ENCODE measurements at regions not wholly inside any gene's neighbourhood (a gene's known extent, or its start where the extent isn't known, plus 50 kb on each side); places are given as distances from the start of the nearest gene placed in this dataset.

DNA sequence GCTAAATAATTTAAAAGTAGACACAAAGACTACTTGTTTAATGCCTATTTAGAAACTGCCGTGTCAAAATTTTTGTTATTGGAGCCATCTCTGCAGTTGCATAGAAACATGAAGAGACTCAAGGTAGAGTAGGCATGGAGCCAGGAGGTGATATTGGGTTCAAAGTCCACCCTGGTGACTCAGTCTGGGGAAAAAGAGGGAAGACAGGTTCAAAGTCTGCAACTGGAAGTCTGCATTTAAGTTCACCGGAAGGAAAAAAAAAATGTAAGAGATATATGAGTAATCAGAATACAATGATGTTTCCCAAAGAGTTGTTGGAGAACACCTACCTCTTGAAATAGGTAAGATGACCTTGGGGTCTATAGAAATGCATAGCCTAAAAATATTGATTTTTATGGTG is 67.4 kb upstream of the QRFPR start:
- H3F3A ChIP-seq (ENCODE audit: low read depth) = no peaks in the 10 kb centered on the region
- no peaks in the 10 kb centered on the region for H4K20me1 ChIP-seq (ENCODE audit: low read depth)
- H3K36me3 ChIP-seq = no peaks in the 10 kb centered on the region
- Mint-ChIP-seq H3K27ac (no peak overlapping the region), H3K4me3 (no peak overlapping the region), H3K9me3 (peaks cover 5% of the 10 kb centered on the region), H3K4me1 (no peaks in the 10 kb centered on the region), H3K36me3 (no peaks in the 10 kb centered on the region), H3K27me3 (ENCODE audit: insufficient read depth, low read depth) (peaks cover 2% of the 10 kb centered on the region)
- no peak overlapping the region for H3K4me3 ChIP-seq
- H3K4me1 ChIP-seq = no peaks in the 10 kb centered on the region
- H3K9ac ChIP-seq = no peak overlapping the region
- DNase-seq (ENCODE audit: low spot score) = no peak
- TF ChIP-seq EZH2phosphoT487 (IDR thresholded peaks at IDR 0.05) = no peak
- TF ChIP-seq EZH2 (IDR thresholded peaks at IDR 0.05) = no peak
- TF ChIP-seq, protein P1, sequence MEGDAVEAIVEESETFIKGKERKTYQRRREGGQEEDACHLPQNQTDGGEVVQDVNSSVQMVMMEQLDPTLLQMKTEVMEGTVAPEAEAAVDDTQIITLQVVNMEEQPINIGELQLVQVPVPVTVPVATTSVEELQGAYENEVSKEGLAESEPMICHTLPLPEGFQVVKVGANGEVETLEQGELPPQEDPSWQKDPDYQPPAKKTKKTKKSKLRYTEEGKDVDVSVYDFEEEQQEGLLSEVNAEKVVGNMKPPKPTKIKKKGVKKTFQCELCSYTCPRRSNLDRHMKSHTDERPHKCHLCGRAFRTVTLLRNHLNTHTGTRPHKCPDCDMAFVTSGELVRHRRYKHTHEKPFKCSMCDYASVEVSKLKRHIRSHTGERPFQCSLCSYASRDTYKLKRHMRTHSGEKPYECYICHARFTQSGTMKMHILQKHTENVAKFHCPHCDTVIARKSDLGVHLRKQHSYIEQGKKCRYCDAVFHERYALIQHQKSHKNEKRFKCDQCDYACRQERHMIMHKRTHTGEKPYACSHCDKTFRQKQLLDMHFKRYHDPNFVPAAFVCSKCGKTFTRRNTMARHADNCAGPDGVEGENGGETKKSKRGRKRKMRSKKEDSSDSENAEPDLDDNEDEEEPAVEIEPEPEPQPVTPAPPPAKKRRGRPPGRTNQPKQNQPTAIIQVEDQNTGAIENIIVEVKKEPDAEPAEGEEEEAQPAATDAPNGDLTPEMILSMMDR (IDR thresholded peaks at IDR 0.05) = no peak
- H2AFZ ChIP-seq (replicated peaks) = no peak overlapping the region
- H3K27ac ChIP-seq = no peak overlapping the region
- H3K4me2 ChIP-seq = no peak overlapping the region
- H3K9me3 ChIP-seq (ENCODE audit: low read depth) = no peaks in the 10 kb centered on the region
- no peaks in the 10 kb centered on the region for H3K79me2 ChIP-seq (ENCODE audit: low read depth)
- H3K27me3 ChIP-seq = no peaks in the 10 kb centered on the region

DNA sequence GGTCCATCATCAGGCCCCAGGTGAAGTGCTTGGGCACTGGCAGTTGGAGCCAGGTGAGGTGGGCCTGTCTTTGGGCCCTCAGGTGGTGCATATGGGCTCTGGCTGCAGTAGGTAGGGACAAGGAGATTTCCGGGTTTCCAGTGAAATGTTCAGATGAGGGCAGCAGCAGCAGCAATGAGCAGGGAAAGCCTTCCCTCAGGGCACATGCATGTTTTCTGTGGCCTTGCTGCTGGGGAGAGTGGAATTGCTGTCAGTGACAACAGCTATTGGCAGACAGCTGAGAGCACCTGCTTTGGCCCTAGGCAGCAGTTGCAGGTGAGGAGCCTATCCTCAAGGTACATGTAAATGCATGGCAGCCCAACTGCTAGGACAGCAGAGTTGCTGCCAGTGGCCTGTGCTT is 58.9 kb upstream of the QRFPR start:
- H3K4me3 ChIP-seq = no peak overlapping the region

More for the DNA sequence above, 58.9 kb upstream of the QRFPR start:
- Histone ChIP-seq H2AFZ (replicated peaks) (no peak overlapping the region), H3F3A (ENCODE audit: low read depth) (no peaks in the 10 kb centered on the region), H3K9me3 (ENCODE audit: low read depth) (peaks cover 3% of the 10 kb centered on the region), H3K4me1 (no peaks in the 10 kb centered on the region), H3K79me2 (ENCODE audit: low read depth) (no peaks in the 10 kb centered on the region), H3K36me3 (no peaks in the 10 kb centered on the region), H3K4me2 (no peak overlapping the region), H4K20me1 (ENCODE audit: low read depth) (no peaks in the 10 kb centered on the region), H3K27me3 (no peaks in the 10 kb centered on the region), H3K27ac (no peak overlapping the region), H3K9ac (no peak overlapping the region)
- Mint-ChIP-seq H3K4me3 (no peak overlapping the region), H3K27me3 (ENCODE audit: insufficient read depth, low read depth) (peaks cover 6% of the 10 kb centered on the region), H3K9me3 (peaks cover 34% of the 10 kb centered on the region), H3K36me3 (no peaks in the 10 kb centered on the region), H3K4me1 (no peaks in the 10 kb centered on the region), H3K27ac (no peak overlapping the region)
- no peak for DNase-seq (ENCODE audit: low spot score)
- TF ChIP-seq, protein P1 (IDR thresholded peaks at IDR 0.05) = no peak
- TF ChIP-seq EZH2 (IDR thresholded peaks at IDR 0.05) (no peak), EZH2phosphoT487 (IDR thresholded peaks at IDR 0.05) (no peak)
